Osteocyte (in vitro differentiated cells): ENCODE measurements at regions not wholly inside any gene's neighbourhood (a gene's known extent, or its start where the extent isn't known, plus 50 kb on each side); places are given as distances from the start of the nearest gene placed in this dataset.
"Not testable (repeated sequence)": the region's sequence is repeated elsewhere in the genome, so short reads cannot be mapped to it uniquely, and the experiment has no call there.

Experiments
- DNase-seq: peaks from one replicate; pipeline ENCODE4 v3.0.0; 2021; ENCODE audit warnings: mixed read lengths; ENCODE audit not compliant: unreplicated experiment; ENCODE audit errors: extremely low spot score
- H3K27ac Mint-ChIP-seq: one replicate; pipeline ENCODE4 v1.8.0; 2021; ENCODE audit warnings: mild to moderate bottlenecking, mixed read lengths; ENCODE audit not compliant: unreplicated experiment
- H3K27me3 Mint-ChIP-seq: one replicate; pipeline ENCODE4 v1.8.0; 2021; ENCODE audit warnings: mixed read lengths; ENCODE audit not compliant: unreplicated experiment
- H3K36me3 Mint-ChIP-seq: one replicate; pipeline ENCODE4 v1.8.0; 2021; ENCODE audit warnings: mixed read lengths; ENCODE audit not compliant: unreplicated experiment
- H3K4me1 Mint-ChIP-seq: one replicate; pipeline ENCODE4 v1.8.0; 2021; ENCODE audit warnings: mixed read lengths; ENCODE audit not compliant: unreplicated experiment
- H3K4me3 Mint-ChIP-seq: one replicate; pipeline ENCODE4 v1.8.0; 2021; ENCODE audit warnings: mild to moderate bottlenecking, moderate library complexity, mixed read lengths; ENCODE audit not compliant: unreplicated experiment
- H3K9me3 Mint-ChIP-seq: one replicate; pipeline ENCODE4 v1.8.0; 2021; ENCODE audit warnings: mixed read lengths; ENCODE audit not compliant: unreplicated experiment
- CTCF ChIP-seq: fragments of 200-600 bp; sonication (generic); IDR thresholded peaks from 2 replicates; pipeline ENCODE4 v1.5.0; 2021; ENCODE audit warnings: antibody characterized with exemption, mild to moderate bottlenecking, moderate library complexity

- Mint-ChIP-seq H3K4me3 (no peak overlapping the region), H3K36me3 (peaks cover 6% of the 10 kb centered on the region), H3K4me1 (no peaks in the 10 kb centered on the region), H3K9me3 (peaks cover 45% of the 10 kb centered on the region), H3K27ac (no peak overlapping the region), H3K27me3 (no peaks in the 10 kb centered on the region)
- DNase-seq, result no peak
- no peak for TF ChIP-seq CTCF
Measured at GRCh38 chr15:22240986-22241385, 160.7 kb downstream of the OR4M2 start.

- DNase-seq, result no peak
- TF ChIP-seq CTCF, result no peak
- H3K9me3 Mint-ChIP-seq, result peaks cover 45% of the 10 kb centered on the region
- peaks cover 4% of the 10 kb centered on the region for H3K36me3 Mint-ChIP-seq
- H3K27me3 Mint-ChIP-seq, result no peaks in the 10 kb centered on the region
- H3K4me1 Mint-ChIP-seq, result no peaks in the 10 kb centered on the region
- no peak overlapping the region for H3K4me3 Mint-ChIP-seq
- H3K27ac Mint-ChIP-seq, result no peak overlapping the region
Measured at GRCh38 chr15:22241451-22241850, 161.1 kb downstream of the OR4M2 start.

GRCh38 chr15:22242311-22242710, 162.0 kb downstream of the OR4M2 start:
- not testable (repeated sequence) for DNase-seq, H3K36me3 Mint-ChIP-seq, H3K4me1 Mint-ChIP-seq, H3K27me3 Mint-ChIP-seq, H3K4me3 Mint-ChIP-seq, H3K27ac Mint-ChIP-seq
- H3K9me3 Mint-ChIP-seq, result peaks cover 41% of the 10 kb centered on the region

- no peaks in the 10 kb centered on the region for H3K27me3 Mint-ChIP-seq
- H3K36me3 Mint-ChIP-seq, result no peaks in the 10 kb centered on the region
- DNase-seq, result no peak
- no peak overlapping the region for H3K27ac Mint-ChIP-seq
- H3K9me3 Mint-ChIP-seq, result peaks cover 45% of the 10 kb centered on the region
- no peaks in the 10 kb centered on the region for H3K4me1 Mint-ChIP-seq
- H3K4me3 Mint-ChIP-seq, result no peak overlapping the region
- no peak for TF ChIP-seq CTCF
Measured at GRCh38 chr15:22243440-22244130, 163.3 kb downstream of the OR4M2 start.

GRCh38 chr15:22249511-22249910, 169.2 kb downstream of the OR4M2 start:
- not testable (repeated sequence) for H3K4me3 Mint-ChIP-seq, H3K36me3 Mint-ChIP-seq, H3K27me3 Mint-ChIP-seq, H3K4me1 Mint-ChIP-seq, H3K27ac Mint-ChIP-seq, DNase-seq
- H3K9me3 Mint-ChIP-seq, result peaks cover 37% of the 10 kb centered on the region

GRCh38 chr15:22250501-22251290, 170.4 kb downstream of the OR4M2 start:
- not testable (repeated sequence) for H3K27ac Mint-ChIP-seq, DNase-seq, H3K27me3 Mint-ChIP-seq, H3K36me3 Mint-ChIP-seq, H3K4me1 Mint-ChIP-seq, H3K4me3 Mint-ChIP-seq
- peaks cover 45% of the 10 kb centered on the region for H3K9me3 Mint-ChIP-seq
